GM23338 (cell line): ENCODE measurements at regions not wholly inside any gene's neighbourhood (a gene's known extent, or its start where the extent isn't known, plus 50 kb on each side); places are given as distances from the start of the nearest gene placed in this dataset.

Experiments used
- ATAC-seq: fragments of 200-7000 bp; cut with Tn5 transposase; 3 replicates; pipeline ENCODE4 v1.9.1; 2020
- DNase-seq: peaks from one replicate; pipeline ENCODE4 v3.0.0-alpha.2; 2015; ENCODE audit warnings: low spot score
- H2AFZ ChIP-seq: fragments of 200-600 bp; sonication (generic); 2 replicates; pipeline ENCODE4 v1.8.0; 2016; ENCODE audit warnings: antibody characterized with exemption, mild to moderate bottlenecking, moderate library complexity
- H3F3A ChIP-seq: fragments of 200-600 bp; sonication (generic); replicated peaks from 2 replicates; pipeline ENCODE4 v1.8.0; 2017; ENCODE audit warnings: antibody characterized with exemption, mixed run types, low read depth
- H3K27ac ChIP-seq: fragments of 200-600 bp; sonication (generic); 2 replicates; pipeline ENCODE4 v1.6.1; 2016; ENCODE audit warnings: low read depth
- H3K27me3 ChIP-seq: fragments of 200-600 bp; sonication (generic); 2 replicates; pipeline ENCODE4 v1.8.0; 2016; ENCODE audit warnings: mild to moderate bottlenecking, mixed run types, moderate library complexity; ENCODE audit not compliant: insufficient read depth
- H3K36me3 ChIP-seq: fragments of 200-600 bp; sonication (generic); 2 replicates; pipeline ENCODE4 v1.8.0; 2016; ENCODE audit warnings: mild to moderate bottlenecking; ENCODE audit not compliant: insufficient read depth
- H3K4me1 ChIP-seq: fragments of 200-600 bp; sonication (generic); 2 replicates; pipeline ENCODE4 v1.8.0; 2016; ENCODE audit warnings: mild to moderate bottlenecking, moderate library complexity; ENCODE audit not compliant: insufficient read depth
- H3K4me2 ChIP-seq: fragments of 200-600 bp; sonication (generic); 2 replicates; pipeline ENCODE4 v1.7.1; 2017; ENCODE audit warnings: mixed run types
- H3K4me3 ChIP-seq: fragments of 200-600 bp; sonication (generic); 2 replicates; pipeline ENCODE4 v1.6.1; 2016; ENCODE audit warnings: mixed run types
- H3K79me2 ChIP-seq: fragments of 200-600 bp; sonication (generic); replicated peaks from 2 replicates; pipeline ENCODE4 v1.8.0; 2017; ENCODE audit warnings: mild to moderate bottlenecking; ENCODE audit not compliant: insufficient read depth
- H3K9me2 ChIP-seq: fragments of 200-600 bp; sonication (generic); 2 replicates; pipeline ENCODE4 v1.8.0; 2017; ENCODE audit not compliant: insufficient read depth
- H4K20me1 ChIP-seq: fragments of 200-600 bp; sonication (generic); replicated peaks from 2 replicates; pipeline ENCODE4 v1.8.0; 2017; ENCODE audit warnings: mild to moderate bottlenecking; ENCODE audit not compliant: insufficient read depth
- H3K27ac Mint-ChIP-seq: 2 replicates; pipeline ENCODE4 v1.8.0; 2020; ENCODE audit warnings: inconsistent platforms, mild to moderate bottlenecking, moderate library complexity, mixed read lengths
- H3K27me3 Mint-ChIP-seq: 3 replicates; pipeline ENCODE4 v1.8.0; 2022; ENCODE audit warnings: low read depth, mild to moderate bottlenecking, moderate library complexity, mixed read lengths, inconsistent platforms; ENCODE audit not compliant: insufficient read depth, poor library complexity
- H3K36me3 Mint-ChIP-seq: 3 replicates; pipeline ENCODE4 v1.8.0; 2021; ENCODE audit warnings: low read depth, mild to moderate bottlenecking, inconsistent platforms, moderate library complexity, mixed read lengths
- H3K4me1 Mint-ChIP-seq: 3 replicates; pipeline ENCODE4 v1.8.0; 2020; ENCODE audit warnings: mild to moderate bottlenecking, inconsistent platforms, mixed read lengths
- H3K4me3 Mint-ChIP-seq: 3 replicates; pipeline ENCODE4 v1.8.0; 2021; ENCODE audit warnings: moderate library complexity, mild to moderate bottlenecking, inconsistent platforms, mixed read lengths
- H3K9me3 Mint-ChIP-seq: 3 replicates; pipeline ENCODE4 v1.8.0; 2020; ENCODE audit warnings: moderate library complexity, mild to moderate bottlenecking, inconsistent platforms, mixed read lengths
- CREB1 ChIP-seq: fragments of 250-450 bp; sonication (Bioruptor Pico); IDR thresholded peaks from 2 replicates; pipeline ENCODE4 v1.5.0; 2020; ENCODE audit warnings: low read depth, mild to moderate bottlenecking, moderate library complexity
- ETS1 ChIP-seq: IDR thresholded peaks from 2 replicates; pipeline ENCODE4 v1.6.1; 2016; ENCODE audit warnings: antibody characterized with exemption
- EZH2phosphoT487 ChIP-seq: fragments of 200-600 bp; sonication (generic); IDR thresholded peaks from one replicate; pipeline ENCODE4 v1.8.1; 2018; ENCODE audit warnings: antibody characterized with exemption; ENCODE audit not compliant: unreplicated experiment
- JUNB ChIP-seq: IDR thresholded peaks from one replicate; pipeline ENCODE4 v1.6.1; 2016; ENCODE audit warnings: antibody characterized with exemption; ENCODE audit not compliant: unreplicated experiment
- NANOG ChIP-seq: IDR thresholded peaks from 2 replicates; pipeline ENCODE4 v1.6.1; 2016; ENCODE audit warnings: antibody characterized with exemption, borderline replicate concordance
- REST ChIP-seq: IDR thresholded peaks from one replicate; pipeline ENCODE4 v1.6.1; 2018; ENCODE audit warnings: antibody characterized with exemption; ENCODE audit not compliant: unreplicated experiment
- STAT1 ChIP-seq: IDR thresholded peaks from one replicate; pipeline ENCODE4 v1.6.1; 2016; ENCODE audit warnings: antibody characterized with exemption; ENCODE audit not compliant: unreplicated experiment
- ZNF114 ChIP-seq: fragments of 250-450 bp; sonication (Bioruptor Pico); IDR thresholded peaks from 2 replicates; pipeline ENCODE4 v1.5.0; 2020; ENCODE audit warnings: mild to moderate bottlenecking, moderate library complexity
- TF ChIP-seq, protein P1 (sequence below): fragments of 250-450 bp; sonication (Bioruptor Pico); IDR thresholded peaks from 2 replicates; pipeline ENCODE4 v1.5.0; 2020; ENCODE audit warnings: mild to moderate bottlenecking, moderate library complexity

- Mint-ChIP-seq H3K27ac (no peak overlapping the region), H3K4me1 (peaks cover 6% of the 10 kb centered on the region; the same call in 2 of the 3 replicates)
- no peak for ATAC-seq
These were observed 101.8 kb downstream of the LRIG3 start for GRCh38 chr12:58818546-58818945.

More at GRCh38 chr12:58818546-58818945, 101.8 kb downstream of the LRIG3 start:
- Histone ChIP-seq H3K4me2 (no peak overlapping the region), H4K20me1 (no peaks in the 10 kb centered on the region), H3F3A (no peaks in the 10 kb centered on the region), H3K27me3 (no peaks in the 10 kb centered on the region), H2AFZ (no peak overlapping the region), H3K27ac (no peak overlapping the region), H3K36me3 (no peaks in the 10 kb centered on the region), H3K9me2 (0 out of 2 replicates have a peak, but pooled peaks cover 2% of the 10 kb centered on the region), H3K79me2 (no peaks in the 10 kb centered on the region), H3K4me3 (no peak overlapping the region), H3K4me1 (no peaks in the 10 kb centered on the region)
- Mint-ChIP-seq H3K4me3 (no peak overlapping the region), H3K9me3 (no peaks in the 10 kb centered on the region), H3K36me3 (no peaks in the 10 kb centered on the region), H3K27me3 (no peaks in the 10 kb centered on the region)
- no peak for DNase-seq
- TF ChIP-seq ZNF114 (CRISPR knock-in tag): no peak
- no peak for TF ChIP-seq CREB1
- no peak for TF ChIP-seq JUNB
- TF ChIP-seq ETS1: no peak
- TF ChIP-seq REST: no peak
- TF ChIP-seq, protein P1, sequence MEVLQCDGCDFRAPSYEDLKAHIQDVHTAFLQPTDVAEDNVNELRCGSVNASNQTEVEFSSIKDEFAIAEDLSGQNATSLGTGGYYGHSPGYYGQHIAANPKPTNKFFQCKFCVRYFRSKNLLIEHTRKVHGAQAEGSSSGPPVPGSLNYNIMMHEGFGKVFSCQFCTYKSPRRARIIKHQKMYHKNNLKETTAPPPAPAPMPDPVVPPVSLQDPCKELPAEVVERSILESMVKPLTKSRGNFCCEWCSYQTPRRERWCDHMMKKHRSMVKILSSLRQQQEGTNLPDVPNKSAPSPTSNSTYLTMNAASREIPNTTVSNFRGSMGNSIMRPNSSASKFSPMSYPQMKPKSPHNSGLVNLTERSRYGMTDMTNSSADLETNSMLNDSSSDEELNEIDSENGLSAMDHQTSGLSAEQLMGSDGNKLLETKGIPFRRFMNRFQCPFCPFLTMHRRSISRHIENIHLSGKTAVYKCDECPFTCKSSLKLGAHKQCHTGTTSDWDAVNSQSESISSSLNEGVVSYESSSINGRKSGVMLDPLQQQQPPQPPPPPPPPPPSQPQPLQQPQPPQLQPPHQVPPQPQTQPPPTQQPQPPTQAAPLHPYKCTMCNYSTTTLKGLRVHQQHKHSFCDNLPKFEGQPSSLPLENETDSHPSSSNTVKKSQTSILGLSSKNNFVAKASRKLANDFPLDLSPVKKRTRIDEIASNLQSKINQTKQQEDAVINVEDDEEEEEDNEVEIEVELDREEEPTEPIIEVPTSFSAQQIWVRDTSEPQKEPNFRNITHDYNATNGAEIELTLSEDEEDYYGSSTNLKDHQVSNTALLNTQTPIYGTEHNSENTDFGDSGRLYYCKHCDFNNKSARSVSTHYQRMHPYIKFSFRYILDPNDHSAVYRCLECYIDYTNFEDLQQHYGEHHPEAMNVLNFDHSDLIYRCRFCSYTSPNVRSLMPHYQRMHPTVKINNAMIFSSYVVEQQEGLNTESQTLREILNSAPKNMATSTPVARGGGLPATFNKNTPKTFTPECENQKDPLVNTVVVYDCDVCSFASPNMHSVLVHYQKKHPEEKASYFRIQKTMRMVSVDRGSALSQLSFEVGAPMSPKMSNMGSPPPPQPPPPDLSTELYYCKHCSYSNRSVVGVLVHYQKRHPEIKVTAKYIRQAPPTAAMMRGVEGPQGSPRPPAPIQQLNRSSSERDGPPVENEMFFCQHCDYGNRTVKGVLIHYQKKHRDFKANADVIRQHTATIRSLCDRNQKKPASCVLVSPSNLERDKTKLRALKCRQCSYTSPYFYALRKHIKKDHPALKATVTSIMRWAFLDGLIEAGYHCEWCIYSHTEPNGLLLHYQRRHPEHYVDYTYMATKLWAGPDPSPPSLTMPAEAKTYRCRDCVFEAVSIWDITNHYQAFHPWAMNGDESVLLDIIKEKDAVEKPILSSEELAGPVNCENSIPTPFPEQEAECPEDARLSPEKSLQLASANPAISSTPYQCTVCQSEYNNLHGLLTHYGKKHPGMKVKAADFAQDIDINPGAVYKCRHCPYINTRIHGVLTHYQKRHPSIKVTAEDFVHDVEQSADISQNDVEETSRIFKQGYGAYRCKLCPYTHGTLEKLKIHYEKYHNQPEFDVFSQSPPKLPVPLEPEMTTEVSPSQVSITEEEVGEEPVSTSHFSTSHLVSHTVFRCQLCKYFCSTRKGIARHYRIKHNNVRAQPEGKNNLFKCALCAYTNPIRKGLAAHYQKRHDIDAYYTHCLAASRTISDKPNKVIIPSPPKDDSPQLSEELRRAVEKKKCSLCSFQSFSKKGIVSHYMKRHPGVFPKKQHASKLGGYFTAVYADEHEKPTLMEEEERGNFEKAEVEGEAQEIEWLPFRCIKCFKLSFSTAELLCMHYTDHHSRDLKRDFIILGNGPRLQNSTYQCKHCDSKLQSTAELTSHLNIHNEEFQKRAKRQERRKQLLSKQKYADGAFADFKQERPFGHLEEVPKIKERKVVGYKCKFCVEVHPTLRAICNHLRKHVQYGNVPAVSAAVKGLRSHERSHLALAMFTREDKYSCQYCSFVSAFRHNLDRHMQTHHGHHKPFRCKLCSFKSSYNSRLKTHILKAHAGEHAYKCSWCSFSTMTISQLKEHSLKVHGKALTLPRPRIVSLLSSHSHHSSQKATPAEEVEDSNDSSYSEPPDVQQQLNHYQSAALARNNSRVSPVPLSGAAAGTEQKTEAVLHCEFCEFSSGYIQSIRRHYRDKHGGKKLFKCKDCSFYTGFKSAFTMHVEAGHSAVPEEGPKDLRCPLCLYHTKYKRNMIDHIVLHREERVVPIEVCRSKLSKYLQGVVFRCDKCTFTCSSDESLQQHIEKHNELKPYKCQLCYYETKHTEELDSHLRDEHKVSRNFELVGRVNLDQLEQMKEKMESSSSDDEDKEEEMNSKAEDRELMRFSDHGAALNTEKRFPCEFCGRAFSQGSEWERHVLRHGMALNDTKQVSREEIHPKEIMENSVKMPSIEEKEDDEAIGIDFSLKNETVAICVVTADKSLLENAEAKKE (CRISPR knock-in tag): no peak
- TF ChIP-seq NANOG: no peak
- TF ChIP-seq EZH2phosphoT487: no peak
- TF ChIP-seq STAT1: no peak
